GM23338 (cell line): ENCODE measurements at regions not wholly inside any gene's neighbourhood (a gene's known extent, or its start where the extent isn't known, plus 50 kb on each side); places are given as distances from the start of the nearest gene placed in this dataset.

Experiments used
- ATAC-seq: fragments of 200-7000 bp; cut with Tn5 transposase; 3 replicates; pipeline ENCODE4 v1.9.1; 2020
- DNase-seq: peaks from one replicate; pipeline ENCODE4 v3.0.0-alpha.2; 2015; ENCODE audit warnings: low spot score
- H2AFZ ChIP-seq: fragments of 200-600 bp; sonication (generic); 2 replicates; pipeline ENCODE4 v1.8.0; 2016; ENCODE audit warnings: antibody characterized with exemption, mild to moderate bottlenecking, moderate library complexity
- H3F3A ChIP-seq: fragments of 200-600 bp; sonication (generic); replicated peaks from 2 replicates; pipeline ENCODE4 v1.8.0; 2017; ENCODE audit warnings: antibody characterized with exemption, mixed run types, low read depth
- H3K27ac ChIP-seq: fragments of 200-600 bp; sonication (generic); 2 replicates; pipeline ENCODE4 v1.6.1; 2016; ENCODE audit warnings: low read depth
- H3K27me3 ChIP-seq: fragments of 200-600 bp; sonication (generic); 2 replicates; pipeline ENCODE4 v1.8.0; 2016; ENCODE audit warnings: mild to moderate bottlenecking, mixed run types, moderate library complexity; ENCODE audit not compliant: insufficient read depth
- H3K36me3 ChIP-seq: fragments of 200-600 bp; sonication (generic); 2 replicates; pipeline ENCODE4 v1.8.0; 2016; ENCODE audit warnings: mild to moderate bottlenecking; ENCODE audit not compliant: insufficient read depth
- H3K4me1 ChIP-seq: fragments of 200-600 bp; sonication (generic); 2 replicates; pipeline ENCODE4 v1.8.0; 2016; ENCODE audit warnings: mild to moderate bottlenecking, moderate library complexity; ENCODE audit not compliant: insufficient read depth
- H3K4me2 ChIP-seq: fragments of 200-600 bp; sonication (generic); 2 replicates; pipeline ENCODE4 v1.7.1; 2017; ENCODE audit warnings: mixed run types
- H3K4me3 ChIP-seq: fragments of 200-600 bp; sonication (generic); 2 replicates; pipeline ENCODE4 v1.6.1; 2016; ENCODE audit warnings: mixed run types
- H3K79me2 ChIP-seq: fragments of 200-600 bp; sonication (generic); replicated peaks from 2 replicates; pipeline ENCODE4 v1.8.0; 2017; ENCODE audit warnings: mild to moderate bottlenecking; ENCODE audit not compliant: insufficient read depth
- H3K9me2 ChIP-seq: fragments of 200-600 bp; sonication (generic); 2 replicates; pipeline ENCODE4 v1.8.0; 2017; ENCODE audit not compliant: insufficient read depth
- H4K20me1 ChIP-seq: fragments of 200-600 bp; sonication (generic); replicated peaks from 2 replicates; pipeline ENCODE4 v1.8.0; 2017; ENCODE audit warnings: mild to moderate bottlenecking; ENCODE audit not compliant: insufficient read depth
- H3K27ac Mint-ChIP-seq: 2 replicates; pipeline ENCODE4 v1.8.0; 2020; ENCODE audit warnings: inconsistent platforms, mild to moderate bottlenecking, moderate library complexity, mixed read lengths
- H3K27me3 Mint-ChIP-seq: 3 replicates; pipeline ENCODE4 v1.8.0; 2022; ENCODE audit warnings: low read depth, mild to moderate bottlenecking, moderate library complexity, mixed read lengths, inconsistent platforms; ENCODE audit not compliant: insufficient read depth, poor library complexity
- H3K36me3 Mint-ChIP-seq: 3 replicates; pipeline ENCODE4 v1.8.0; 2021; ENCODE audit warnings: low read depth, mild to moderate bottlenecking, inconsistent platforms, moderate library complexity, mixed read lengths
- H3K4me1 Mint-ChIP-seq: 3 replicates; pipeline ENCODE4 v1.8.0; 2020; ENCODE audit warnings: mild to moderate bottlenecking, inconsistent platforms, mixed read lengths
- H3K4me3 Mint-ChIP-seq: 3 replicates; pipeline ENCODE4 v1.8.0; 2021; ENCODE audit warnings: moderate library complexity, mild to moderate bottlenecking, inconsistent platforms, mixed read lengths
- H3K9me3 Mint-ChIP-seq: 3 replicates; pipeline ENCODE4 v1.8.0; 2020; ENCODE audit warnings: moderate library complexity, mild to moderate bottlenecking, inconsistent platforms, mixed read lengths
- CREB1 ChIP-seq: fragments of 250-450 bp; sonication (Bioruptor Pico); IDR thresholded peaks from 2 replicates; pipeline ENCODE4 v1.5.0; 2020; ENCODE audit warnings: low read depth, mild to moderate bottlenecking, moderate library complexity
- EZH2 ChIP-seq: fragments of 200-600 bp; sonication (generic); IDR thresholded peaks from one replicate; pipeline ENCODE4 v1.8.0; 2017; ENCODE audit warnings: antibody characterized with exemption, mild to moderate bottlenecking, low read depth; ENCODE audit not compliant: unreplicated experiment
- EZH2phosphoT487 ChIP-seq: fragments of 200-600 bp; sonication (generic); IDR thresholded peaks from one replicate; pipeline ENCODE4 v1.8.1; 2018; ENCODE audit warnings: antibody characterized with exemption; ENCODE audit not compliant: unreplicated experiment
- POLR2AphosphoS5 ChIP-seq: IDR thresholded peaks from 2 replicates; pipeline ENCODE4 v1.6.1; 2016; ENCODE audit warnings: antibody characterized with exemption, low read depth
- ZNF114 ChIP-seq: fragments of 250-450 bp; sonication (Bioruptor Pico); IDR thresholded peaks from 2 replicates; pipeline ENCODE4 v1.5.0; 2020; ENCODE audit warnings: mild to moderate bottlenecking, moderate library complexity
- ZNF331 ChIP-seq: fragments of 250-450 bp; sonication (Bioruptor Pico); IDR thresholded peaks from 2 replicates; pipeline ENCODE4 v1.5.0; 2020; ENCODE audit warnings: low read depth, mild to moderate bottlenecking, moderate library complexity
- TF ChIP-seq, protein P1 (sequence below): IDR thresholded peaks from 2 replicates; pipeline ENCODE4 v1.6.1; 2016; ENCODE audit warnings: antibody characterized with exemption
- TF ChIP-seq, protein P2 (sequence below): IDR thresholded peaks from one replicate; pipeline ENCODE4 v1.6.1; 2018; ENCODE audit warnings: antibody characterized with exemption; ENCODE audit not compliant: unreplicated experiment
- TF ChIP-seq, protein P3 (sequence below): fragments of 250-450 bp; sonication (Bioruptor Pico); IDR thresholded peaks from 2 replicates; pipeline ENCODE4 v1.5.0; 2020; ENCODE audit warnings: mild to moderate bottlenecking, moderate library complexity

DNA sequence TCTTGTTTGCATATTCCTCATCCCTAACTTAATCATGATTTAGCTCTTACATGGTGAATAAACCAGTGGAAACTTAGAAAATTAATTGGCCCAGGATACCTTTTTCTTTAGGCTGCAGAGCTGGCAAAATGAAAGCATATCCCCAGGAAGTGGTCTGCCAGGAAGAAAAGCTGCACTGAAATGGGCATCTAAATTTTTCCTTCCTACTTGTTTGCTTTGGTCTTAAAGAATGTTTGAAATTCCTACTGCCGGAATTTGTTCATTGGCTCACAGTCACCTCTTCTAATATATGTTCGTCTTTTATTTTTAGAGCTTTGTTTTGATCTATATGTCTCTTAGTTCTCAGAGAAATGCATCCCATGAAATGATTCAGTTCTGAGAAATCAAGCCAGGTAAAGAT lies 113.2 kb upstream of the ELL2 start:
- ATAC-seq (no peak), DNase-seq (no peak)
- Histone ChIP-seq H3K27ac (no peak overlapping the region), H3K27me3 (no peaks in the 10 kb centered on the region), H3F3A (no peaks in the 10 kb centered on the region), H3K4me1 (no peaks in the 10 kb centered on the region; the same call in 1 of the 2 replicates), H3K4me3 (no peak overlapping the region), H4K20me1 (no peaks in the 10 kb centered on the region), H3K4me2 (no peak overlapping the region), H3K36me3 (no peaks in the 10 kb centered on the region; the same call in 1 of the 2 replicates), H2AFZ (no peak overlapping the region), H3K9me2 (peaks cover 7% of the 10 kb centered on the region; the same call in 1 of the 2 replicates), H3K79me2 (no peaks in the 10 kb centered on the region)
- Mint-ChIP-seq H3K4me3 (no peak overlapping the region), H3K27ac (no peak overlapping the region), H3K27me3 (peaks cover 3% of the 10 kb centered on the region), H3K36me3 (no peaks in the 10 kb centered on the region), H3K4me1 (peaks cover 11% of the 10 kb centered on the region), H3K9me3 (no peaks in the 10 kb centered on the region)
- TF ChIP-seq POLR2AphosphoS5 = no peak
- no peak for TF ChIP-seq EZH2phosphoT487
- TF ChIP-seq EZH2 = no peak
- TF ChIP-seq, protein P1, sequence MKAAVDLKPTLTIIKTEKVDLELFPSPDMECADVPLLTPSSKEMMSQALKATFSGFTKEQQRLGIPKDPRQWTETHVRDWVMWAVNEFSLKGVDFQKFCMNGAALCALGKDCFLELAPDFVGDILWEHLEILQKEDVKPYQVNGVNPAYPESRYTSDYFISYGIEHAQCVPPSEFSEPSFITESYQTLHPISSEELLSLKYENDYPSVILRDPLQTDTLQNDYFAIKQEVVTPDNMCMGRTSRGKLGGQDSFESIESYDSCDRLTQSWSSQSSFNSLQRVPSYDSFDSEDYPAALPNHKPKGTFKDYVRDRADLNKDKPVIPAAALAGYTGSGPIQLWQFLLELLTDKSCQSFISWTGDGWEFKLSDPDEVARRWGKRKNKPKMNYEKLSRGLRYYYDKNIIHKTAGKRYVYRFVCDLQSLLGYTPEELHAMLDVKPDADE = no peak
- TF ChIP-seq, protein P2, sequence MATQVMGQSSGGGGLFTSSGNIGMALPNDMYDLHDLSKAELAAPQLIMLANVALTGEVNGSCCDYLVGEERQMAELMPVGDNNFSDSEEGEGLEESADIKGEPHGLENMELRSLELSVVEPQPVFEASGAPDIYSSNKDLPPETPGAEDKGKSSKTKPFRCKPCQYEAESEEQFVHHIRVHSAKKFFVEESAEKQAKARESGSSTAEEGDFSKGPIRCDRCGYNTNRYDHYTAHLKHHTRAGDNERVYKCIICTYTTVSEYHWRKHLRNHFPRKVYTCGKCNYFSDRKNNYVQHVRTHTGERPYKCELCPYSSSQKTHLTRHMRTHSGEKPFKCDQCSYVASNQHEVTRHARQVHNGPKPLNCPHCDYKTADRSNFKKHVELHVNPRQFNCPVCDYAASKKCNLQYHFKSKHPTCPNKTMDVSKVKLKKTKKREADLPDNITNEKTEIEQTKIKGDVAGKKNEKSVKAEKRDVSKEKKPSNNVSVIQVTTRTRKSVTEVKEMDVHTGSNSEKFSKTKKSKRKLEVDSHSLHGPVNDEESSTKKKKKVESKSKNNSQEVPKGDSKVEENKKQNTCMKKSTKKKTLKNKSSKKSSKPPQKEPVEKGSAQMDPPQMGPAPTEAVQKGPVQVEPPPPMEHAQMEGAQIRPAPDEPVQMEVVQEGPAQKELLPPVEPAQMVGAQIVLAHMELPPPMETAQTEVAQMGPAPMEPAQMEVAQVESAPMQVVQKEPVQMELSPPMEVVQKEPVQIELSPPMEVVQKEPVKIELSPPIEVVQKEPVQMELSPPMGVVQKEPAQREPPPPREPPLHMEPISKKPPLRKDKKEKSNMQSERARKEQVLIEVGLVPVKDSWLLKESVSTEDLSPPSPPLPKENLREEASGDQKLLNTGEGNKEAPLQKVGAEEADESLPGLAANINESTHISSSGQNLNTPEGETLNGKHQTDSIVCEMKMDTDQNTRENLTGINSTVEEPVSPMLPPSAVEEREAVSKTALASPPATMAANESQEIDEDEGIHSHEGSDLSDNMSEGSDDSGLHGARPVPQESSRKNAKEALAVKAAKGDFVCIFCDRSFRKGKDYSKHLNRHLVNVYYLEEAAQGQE = no peak
- TF ChIP-seq ZNF114 (CRISPR knock-in tag) = no peak
- TF ChIP-seq, protein P3, sequence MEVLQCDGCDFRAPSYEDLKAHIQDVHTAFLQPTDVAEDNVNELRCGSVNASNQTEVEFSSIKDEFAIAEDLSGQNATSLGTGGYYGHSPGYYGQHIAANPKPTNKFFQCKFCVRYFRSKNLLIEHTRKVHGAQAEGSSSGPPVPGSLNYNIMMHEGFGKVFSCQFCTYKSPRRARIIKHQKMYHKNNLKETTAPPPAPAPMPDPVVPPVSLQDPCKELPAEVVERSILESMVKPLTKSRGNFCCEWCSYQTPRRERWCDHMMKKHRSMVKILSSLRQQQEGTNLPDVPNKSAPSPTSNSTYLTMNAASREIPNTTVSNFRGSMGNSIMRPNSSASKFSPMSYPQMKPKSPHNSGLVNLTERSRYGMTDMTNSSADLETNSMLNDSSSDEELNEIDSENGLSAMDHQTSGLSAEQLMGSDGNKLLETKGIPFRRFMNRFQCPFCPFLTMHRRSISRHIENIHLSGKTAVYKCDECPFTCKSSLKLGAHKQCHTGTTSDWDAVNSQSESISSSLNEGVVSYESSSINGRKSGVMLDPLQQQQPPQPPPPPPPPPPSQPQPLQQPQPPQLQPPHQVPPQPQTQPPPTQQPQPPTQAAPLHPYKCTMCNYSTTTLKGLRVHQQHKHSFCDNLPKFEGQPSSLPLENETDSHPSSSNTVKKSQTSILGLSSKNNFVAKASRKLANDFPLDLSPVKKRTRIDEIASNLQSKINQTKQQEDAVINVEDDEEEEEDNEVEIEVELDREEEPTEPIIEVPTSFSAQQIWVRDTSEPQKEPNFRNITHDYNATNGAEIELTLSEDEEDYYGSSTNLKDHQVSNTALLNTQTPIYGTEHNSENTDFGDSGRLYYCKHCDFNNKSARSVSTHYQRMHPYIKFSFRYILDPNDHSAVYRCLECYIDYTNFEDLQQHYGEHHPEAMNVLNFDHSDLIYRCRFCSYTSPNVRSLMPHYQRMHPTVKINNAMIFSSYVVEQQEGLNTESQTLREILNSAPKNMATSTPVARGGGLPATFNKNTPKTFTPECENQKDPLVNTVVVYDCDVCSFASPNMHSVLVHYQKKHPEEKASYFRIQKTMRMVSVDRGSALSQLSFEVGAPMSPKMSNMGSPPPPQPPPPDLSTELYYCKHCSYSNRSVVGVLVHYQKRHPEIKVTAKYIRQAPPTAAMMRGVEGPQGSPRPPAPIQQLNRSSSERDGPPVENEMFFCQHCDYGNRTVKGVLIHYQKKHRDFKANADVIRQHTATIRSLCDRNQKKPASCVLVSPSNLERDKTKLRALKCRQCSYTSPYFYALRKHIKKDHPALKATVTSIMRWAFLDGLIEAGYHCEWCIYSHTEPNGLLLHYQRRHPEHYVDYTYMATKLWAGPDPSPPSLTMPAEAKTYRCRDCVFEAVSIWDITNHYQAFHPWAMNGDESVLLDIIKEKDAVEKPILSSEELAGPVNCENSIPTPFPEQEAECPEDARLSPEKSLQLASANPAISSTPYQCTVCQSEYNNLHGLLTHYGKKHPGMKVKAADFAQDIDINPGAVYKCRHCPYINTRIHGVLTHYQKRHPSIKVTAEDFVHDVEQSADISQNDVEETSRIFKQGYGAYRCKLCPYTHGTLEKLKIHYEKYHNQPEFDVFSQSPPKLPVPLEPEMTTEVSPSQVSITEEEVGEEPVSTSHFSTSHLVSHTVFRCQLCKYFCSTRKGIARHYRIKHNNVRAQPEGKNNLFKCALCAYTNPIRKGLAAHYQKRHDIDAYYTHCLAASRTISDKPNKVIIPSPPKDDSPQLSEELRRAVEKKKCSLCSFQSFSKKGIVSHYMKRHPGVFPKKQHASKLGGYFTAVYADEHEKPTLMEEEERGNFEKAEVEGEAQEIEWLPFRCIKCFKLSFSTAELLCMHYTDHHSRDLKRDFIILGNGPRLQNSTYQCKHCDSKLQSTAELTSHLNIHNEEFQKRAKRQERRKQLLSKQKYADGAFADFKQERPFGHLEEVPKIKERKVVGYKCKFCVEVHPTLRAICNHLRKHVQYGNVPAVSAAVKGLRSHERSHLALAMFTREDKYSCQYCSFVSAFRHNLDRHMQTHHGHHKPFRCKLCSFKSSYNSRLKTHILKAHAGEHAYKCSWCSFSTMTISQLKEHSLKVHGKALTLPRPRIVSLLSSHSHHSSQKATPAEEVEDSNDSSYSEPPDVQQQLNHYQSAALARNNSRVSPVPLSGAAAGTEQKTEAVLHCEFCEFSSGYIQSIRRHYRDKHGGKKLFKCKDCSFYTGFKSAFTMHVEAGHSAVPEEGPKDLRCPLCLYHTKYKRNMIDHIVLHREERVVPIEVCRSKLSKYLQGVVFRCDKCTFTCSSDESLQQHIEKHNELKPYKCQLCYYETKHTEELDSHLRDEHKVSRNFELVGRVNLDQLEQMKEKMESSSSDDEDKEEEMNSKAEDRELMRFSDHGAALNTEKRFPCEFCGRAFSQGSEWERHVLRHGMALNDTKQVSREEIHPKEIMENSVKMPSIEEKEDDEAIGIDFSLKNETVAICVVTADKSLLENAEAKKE = no peak
- TF ChIP-seq ZNF331 = no peak
- no peak for TF ChIP-seq CREB1
